Skin epidermis (tissue), 12 donors: ENCODE measurements at regions not wholly inside any gene's neighbourhood (a gene's known extent, or its start where the extent isn't known, plus 50 kb on each side); places are given as distances from the start of the nearest gene placed in this dataset.
"Not testable (repeated sequence)": the region's sequence is repeated elsewhere in the genome, so short reads cannot be mapped to it uniquely, and the experiment has no call there.

ENCODE experiments used
- H3K27ac ChIP-seq, 21 experiments: fragments of 200-600 bp; sonication (generic) in 11 of 21; one replicate each; pipeline ENCODE4 v1.5.0; 2020; ENCODE audit warnings: mild to moderate bottlenecking in 3 of 21, inconsistent platforms in 2 of 21, moderate library complexity in 2 of 21
- H3K4me3 ChIP-seq, 7 experiments: fragments of 200-600 bp; sonication (generic) in 2 of 7; one replicate each; pipeline ENCODE4 v1.5.0; 2020; ENCODE audit warnings: inconsistent platforms in 2 of 7, mild to moderate bottlenecking in 2 of 7, moderate library complexity in 1 of 7

DNA sequence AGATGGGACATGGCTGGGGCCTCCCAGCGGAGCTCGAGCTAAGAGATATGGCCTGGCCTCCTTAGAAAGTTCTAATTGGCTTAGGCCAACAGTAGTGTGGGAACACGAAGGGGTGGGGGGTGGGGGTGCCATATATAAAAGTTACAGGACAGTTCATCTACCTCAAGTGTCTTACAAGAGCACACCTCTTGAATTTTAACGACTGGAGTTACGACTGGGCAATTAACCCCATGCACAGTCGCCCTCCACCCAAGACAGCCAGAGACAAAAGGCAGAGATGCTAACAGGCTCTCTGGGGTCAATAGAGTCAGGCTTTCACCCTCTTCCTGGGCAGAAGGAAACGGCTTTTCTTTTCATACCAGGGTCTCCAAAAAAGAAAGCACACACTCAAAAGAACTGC, 302.2 kb downstream of the BCOR start:
- no peak overlapping the region for H3K27ac ChIP-seq

DNA sequence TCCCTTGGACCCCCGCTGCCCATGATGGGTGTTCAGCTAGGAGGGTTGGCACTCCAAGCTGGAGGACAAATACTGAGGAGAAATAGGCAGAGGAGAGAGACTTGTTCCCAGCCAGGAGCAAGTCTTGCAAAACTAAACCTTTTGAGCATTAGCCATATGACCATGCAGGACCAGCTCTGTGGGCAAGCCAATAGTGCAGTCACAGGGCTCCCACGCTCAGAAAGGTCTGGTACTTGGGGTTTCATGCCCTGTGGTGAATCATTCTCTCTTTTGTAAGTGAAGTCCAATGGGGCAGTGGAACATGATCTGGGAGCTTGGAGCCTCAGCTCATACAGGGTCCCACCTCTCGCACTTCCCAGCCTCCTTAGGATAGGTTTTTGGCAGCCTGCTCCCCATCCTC, 300.9 kb downstream of the BCOR start:
- no peak overlapping the region for H3K27ac ChIP-seq
- H3K4me3 ChIP-seq: no peak overlapping the region

More for the DNA sequence above, 302.2 kb downstream of the BCOR start:
- no peak overlapping the region for H3K4me3 ChIP-seq

DNA sequence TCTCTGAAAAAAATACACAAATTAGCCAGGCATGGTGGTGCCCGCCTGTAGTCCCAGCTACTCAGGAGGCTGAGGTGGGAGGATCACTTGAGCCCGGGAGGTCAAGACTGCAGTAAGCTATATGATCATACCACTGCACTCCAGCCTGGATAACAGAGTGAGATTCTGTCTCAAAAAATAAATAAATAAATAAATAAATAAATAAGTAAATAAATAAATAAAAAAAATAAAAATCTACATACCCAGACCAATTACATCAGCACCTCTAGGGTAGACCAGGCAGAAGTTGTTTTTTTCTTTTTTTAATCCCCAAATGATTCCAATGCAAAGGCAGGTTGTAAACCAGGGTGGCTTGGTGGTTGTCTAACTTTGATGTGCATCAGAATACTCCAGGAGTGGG, 299.3 kb downstream of the BCOR start:
- H3K27ac ChIP-seq, H3K4me3 ChIP-seq: not testable (repeated sequence)

DNA sequence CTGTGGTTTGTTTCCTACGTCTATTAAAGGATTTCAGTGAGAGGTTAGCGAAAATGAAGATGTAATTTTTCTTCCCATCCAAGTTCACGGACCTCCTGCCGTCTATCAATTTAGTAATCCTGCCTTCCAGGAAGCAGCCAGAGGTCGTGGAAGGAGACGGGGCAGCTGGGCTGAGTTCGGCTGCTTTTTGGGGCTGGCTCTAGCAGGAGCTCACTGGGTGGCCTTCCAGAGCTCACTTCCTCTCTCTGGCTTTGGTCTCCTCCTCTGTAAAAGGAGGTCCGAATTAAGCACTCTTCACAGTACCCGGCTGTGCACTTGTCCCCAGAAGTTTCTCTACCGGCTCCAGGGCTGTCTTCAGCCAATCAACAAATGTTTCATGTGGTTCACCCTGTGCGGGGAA, 295.4 kb downstream of the BCOR start:
- no peak overlapping the region for H3K27ac ChIP-seq
- no peak overlapping the region for H3K4me3 ChIP-seq

DNA sequence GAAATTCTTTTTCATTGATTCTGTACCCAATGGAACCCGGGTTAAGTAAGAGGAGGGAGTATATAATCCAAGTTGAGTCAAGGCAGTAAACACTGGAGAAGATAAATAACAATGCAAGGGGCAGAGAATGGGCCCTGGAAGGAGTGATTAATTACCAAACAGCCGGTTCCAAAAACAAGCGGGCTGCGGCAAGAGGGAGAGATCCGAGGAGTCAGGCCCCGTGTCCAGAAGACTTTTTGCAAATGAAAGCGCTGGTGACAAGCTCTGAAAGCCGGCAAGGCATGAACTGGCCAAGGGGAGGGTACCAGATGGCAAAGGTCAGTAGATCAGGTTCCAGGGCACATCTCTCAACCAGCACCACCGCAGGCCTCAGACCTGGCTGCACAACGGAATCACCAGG, 294.9 kb downstream of the BCOR start:
- Histone ChIP-seq H3K27ac (no peak overlapping the region), H3K4me3 (no peak overlapping the region)

DNA sequence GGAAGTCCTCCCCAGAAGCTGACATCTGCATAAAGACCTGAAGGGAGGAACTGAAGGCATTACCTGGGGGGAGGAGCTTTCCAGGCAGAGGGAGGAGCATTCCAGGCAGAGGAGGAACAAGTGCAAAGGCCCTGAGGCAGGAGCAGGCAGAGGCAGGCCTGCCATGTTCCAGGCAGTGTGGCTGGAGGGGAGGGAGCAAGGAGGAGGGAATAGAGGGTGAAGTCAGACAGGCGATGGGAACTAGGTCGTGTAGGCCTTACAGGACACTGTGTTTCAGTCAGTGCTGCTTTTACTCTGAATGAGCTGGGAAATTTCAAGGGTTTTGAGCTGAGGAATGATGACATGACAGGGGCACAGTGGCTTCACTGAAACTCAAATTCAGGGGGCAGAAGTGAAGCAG, 292.7 kb downstream of the BCOR start:
- H3K27ac ChIP-seq: no peak overlapping the region
- H3K4me3 ChIP-seq: no peak overlapping the region

DNA sequence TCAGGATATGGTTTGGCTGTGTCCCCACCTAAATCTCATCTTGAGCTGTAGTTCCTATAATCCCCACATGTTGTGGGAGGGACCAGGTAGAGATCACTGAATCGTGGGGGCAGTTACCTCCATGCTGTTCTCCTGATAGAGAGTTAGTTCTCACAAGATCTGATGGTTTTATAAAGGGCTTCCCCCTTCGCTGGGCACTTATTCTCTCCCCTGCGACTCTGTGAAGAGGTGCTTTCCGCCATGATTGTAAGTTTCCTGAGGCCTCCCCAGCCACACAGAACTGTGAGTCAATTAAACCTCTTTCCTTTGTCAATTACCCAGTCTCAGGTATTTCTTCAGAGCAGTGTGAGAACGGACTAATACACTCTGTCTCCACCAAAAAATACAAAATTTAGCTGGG, 291.9 kb downstream of the BCOR start:
- H3K27ac ChIP-seq: no peak overlapping the region

DNA sequence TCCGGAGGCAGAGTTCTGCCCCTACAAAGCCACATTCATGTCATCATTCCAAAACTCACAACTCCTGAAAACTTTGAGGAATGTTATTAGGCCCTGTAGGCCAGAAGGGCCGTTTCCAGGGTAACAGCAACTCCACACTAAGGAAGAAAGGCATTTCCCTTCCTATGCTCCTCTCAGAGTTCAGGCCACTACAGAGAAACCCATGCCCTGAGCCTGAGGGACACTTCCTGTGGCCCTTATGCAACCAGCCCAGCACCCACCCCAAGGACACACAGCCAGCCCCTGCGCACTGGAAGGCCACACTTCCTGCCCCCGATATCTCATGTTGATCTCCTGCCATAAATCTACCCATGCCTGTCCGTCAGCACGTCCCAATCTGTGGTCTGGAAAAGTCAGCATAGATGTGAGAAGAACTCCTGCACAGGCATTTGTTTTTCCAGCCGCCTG, 289.3 kb downstream of the BCOR start:
- H3K27ac ChIP-seq: no peak overlapping the region

More for the DNA sequence above, 291.9 kb downstream of the BCOR start:
- H3K4me3 ChIP-seq: no peak overlapping the region

DNA sequence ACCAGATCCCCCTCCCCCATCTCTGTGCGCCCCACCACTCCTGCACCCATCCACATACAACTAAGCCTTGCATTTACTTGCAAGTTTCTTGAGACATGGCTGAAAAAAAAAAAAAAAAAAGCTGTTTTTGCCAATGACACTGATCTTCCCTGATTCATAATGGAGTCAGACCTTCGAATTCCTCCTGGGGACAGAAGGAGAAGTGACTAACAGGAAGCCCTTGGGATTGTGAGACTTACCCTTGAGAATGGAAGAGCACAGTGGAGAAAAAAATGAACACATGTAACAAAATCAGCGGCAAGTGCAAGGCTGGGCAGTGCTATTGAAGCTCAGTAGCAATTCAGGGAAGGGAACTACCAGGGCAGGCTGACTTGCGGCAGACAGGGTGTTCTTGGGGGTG, 288.4 kb downstream of the BCOR start:
- H3K27ac ChIP-seq: no peak overlapping the region
- H3K4me3 ChIP-seq: no peak overlapping the region

More for the DNA sequence above, 289.3 kb downstream of the BCOR start:
- no peak overlapping the region for H3K4me3 ChIP-seq

DNA sequence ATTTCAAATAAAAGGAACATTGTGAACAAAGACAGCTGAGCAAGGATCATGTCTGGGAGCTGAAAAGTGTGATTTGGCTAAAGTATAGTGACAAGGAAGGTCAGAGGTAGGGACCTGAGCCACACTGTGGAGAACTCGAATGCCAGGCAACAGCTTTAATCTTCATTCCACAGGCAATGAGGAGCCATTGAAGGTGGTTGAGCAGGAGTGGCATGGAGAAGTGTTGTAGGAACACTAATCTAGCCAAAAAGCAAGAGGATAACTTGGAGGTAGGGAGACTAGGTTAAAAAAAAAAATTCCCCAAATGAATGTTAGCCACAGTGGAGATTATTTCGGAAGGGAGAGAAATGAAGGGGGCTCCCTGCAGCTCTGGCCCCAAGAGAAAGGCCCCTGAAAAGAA, 286.9 kb downstream of the BCOR start:
- no peak overlapping the region for H3K4me3 ChIP-seq
- H3K27ac ChIP-seq: no peak overlapping the region

DNA sequence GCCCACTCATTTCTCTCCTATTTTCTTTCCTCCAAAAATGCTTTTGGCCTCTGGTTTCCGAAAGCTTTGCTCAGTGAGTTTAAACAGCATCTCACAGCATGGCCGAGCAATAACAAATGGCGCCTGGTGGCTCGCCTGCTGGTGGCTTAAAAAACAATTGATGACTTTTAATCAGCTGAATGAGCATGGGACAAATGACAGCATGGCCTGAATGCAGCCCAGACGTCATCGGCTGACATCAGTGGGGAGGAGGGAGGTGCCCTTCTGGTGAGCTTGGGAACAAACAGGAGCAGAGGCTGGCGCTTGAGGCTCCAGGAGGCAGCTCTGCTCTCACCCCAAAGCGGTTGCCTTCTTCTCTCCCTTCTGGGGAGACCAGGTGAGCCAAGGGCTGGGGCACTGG, 286.4 kb downstream of the BCOR start:
- no peak overlapping the region for H3K27ac ChIP-seq
- no peak overlapping the region for H3K4me3 ChIP-seq

DNA sequence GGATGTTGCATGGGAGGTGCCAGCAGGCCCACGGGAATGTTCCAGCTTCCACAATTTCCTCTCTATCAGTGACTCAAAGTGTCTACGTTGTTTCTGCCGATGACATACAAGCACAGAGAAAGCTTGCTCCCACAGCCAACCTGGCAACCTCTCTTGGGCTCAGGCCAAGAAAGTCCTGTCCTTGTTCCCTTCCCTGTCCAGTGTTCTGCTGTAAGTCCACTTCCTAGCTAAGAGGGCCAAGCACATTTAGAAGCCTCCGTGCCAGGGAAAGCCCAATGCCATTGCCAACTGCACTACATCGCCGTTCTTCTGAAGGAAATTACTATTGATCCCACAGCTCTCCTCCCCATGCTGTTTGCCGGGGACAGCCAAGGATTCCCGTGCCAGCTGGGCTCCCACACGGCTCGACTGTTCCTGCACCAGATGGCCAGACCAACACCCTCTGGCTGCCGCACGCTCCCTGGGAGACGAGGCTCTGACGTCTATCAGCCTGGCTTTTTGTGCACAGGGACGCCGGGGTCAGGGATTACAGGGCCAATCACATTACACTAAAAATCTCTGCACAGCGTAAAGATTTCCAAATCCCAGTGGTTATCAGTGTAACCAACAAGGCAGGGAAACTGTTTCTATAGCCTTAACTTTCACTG, 284.0 kb downstream of the BCOR start:
- no peak overlapping the region for H3K4me3 ChIP-seq

DNA sequence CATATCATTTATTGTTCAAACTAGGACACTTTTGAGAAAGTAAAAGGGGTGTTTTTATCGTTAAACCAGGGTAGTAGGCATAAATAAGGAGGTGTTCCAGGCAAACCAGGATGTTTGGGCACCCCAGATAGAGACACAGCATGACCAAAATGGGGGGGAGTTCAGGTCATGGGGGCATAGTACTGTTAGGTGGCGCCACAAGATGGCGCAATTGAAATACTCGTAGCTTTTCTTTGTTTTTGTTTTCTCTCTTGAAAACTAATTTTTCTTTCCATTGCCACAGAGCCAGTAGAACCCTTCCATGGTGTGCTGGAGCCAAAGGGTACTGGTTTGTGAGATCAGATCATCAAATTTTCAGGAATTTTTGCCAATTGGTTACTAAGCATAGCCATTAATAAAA, 283.4 kb downstream of the BCOR start:
- Histone ChIP-seq H3K4me3 (no peak overlapping the region), H3K27ac (peak overlapping the region in 1 of 21 experiments; percentile 72)

More for the DNA sequence above, 284.0 kb downstream of the BCOR start:
- peak overlapping the region in 3 of 21 experiments; percentile 26 to 72 (median 52) for H3K27ac ChIP-seq

DNA sequence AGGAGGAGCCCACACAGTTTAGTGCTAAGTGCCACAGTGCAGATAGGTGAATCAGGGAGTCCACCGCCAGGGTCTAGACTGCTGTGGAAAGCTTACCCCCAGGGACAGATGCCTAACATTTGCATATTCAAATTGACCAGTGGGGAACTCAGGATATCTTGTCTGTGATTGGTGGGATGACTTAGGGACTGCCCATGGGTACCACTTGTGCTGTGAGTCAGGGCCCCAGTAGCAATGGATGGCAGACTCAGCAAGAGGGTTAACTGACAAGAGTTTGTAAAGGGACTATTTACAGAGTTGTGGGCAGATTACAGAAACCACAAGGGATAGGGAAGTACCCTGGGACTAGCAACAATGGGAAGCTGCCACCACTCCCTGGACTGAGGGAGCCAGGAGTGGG, 282.1 kb downstream of the BCOR start:
- no peak overlapping the region for H3K4me3 ChIP-seq
- no peak overlapping the region for H3K27ac ChIP-seq

DNA sequence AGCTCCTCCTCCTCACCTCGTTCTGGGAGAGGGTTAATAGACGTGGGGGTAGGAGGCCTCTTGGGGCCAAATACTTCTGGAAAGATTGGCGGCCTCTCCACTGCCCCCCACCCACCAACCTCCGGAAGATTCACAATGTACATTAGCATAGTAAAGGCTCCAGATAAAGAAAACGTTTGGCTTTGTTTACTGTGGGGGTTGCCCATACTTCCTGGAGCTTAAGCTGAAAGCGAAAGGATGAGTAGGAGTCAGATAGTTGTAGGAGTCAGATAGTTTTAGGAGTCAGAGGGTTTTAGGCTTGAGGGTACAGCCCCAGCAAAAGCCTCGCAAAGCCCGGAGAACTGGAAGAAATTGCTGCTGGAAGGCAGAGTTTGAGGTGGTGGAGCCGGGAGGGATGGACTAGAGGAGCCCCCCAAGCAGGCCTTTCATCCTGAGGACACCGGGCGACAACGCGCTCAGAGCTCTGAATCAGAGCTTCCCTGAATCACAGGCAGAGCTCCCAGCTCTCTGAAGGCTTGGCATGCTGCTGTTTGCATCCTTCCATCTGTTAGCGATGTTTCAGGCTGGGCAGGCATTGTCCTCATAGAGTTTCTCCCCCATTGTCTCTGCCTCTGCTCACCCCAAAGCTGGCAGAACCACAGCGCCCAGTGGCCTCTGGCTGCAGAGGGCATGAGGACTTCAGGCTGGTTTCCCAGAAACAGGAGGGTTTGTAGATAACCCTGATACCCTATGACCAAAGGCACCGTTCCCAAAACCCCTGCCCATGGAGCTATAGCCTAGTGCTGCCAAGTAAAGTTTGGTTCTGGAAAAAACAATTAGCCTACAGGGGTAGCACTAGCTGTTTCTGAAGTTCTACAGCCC, 280.7 kb downstream of the BCOR start:
- peak overlapping the region in 4 of 21 experiments; percentile 33 to 49 (median 38) for H3K27ac ChIP-seq
- no peak overlapping the region for H3K4me3 ChIP-seq

DNA sequence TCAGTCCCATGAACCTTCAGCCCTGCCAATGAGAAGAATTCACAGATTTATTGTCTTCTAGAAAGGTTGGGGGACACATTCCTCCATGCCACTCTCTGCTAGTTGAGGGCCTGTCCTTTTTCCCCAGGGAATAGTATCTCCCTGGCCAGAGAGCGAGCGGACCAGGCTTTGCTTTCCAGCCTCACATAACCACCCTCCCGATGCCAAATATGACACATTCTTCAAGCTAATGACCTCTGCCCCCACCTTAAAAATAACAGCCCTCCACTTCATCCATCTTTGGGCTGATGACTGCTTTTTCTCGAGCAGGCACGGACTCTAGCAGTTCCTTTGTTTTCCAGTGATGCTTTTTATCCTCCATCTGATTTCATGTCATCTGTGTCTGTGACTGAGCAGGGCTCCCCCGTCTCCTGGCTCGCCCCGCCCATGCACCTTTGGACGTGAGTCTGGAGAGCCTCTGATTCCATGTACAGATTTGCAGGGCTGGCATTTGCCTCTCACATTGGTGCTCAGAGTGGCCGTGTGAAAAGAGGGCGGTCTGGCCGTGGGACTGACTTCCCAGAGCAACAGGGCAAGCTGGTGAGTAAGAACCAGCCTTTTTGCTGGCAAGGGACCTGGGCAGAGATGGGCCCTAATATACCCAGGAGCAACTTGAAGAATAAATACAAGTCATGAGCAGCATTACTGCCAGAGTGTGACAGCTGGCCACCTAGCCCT, 279.8 kb downstream of the BCOR start:
- no peak overlapping the region for H3K27ac ChIP-seq
- H3K4me3 ChIP-seq: no peak overlapping the region

DNA sequence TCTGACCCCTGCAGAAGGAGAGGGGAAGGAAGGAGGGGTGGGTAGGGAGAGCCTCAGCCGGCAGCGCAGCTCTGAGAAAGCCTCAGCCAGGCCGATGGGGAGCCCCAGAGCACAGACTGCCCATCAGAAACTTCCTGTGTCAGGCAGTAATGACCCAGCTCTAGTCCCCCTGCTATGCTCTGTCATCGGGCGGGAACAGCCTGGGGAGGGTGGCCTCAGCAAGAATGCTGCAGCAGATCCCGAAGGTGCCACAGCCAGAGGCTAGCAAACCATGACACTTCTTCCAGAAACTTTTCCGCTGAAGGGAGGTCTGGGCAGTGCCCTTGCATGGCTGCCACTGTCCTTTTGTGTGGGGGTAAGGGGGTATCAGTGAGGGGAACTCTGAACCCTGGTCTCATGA, 279.0 kb downstream of the BCOR start:
- Histone ChIP-seq H3K4me3 (no peak overlapping the region), H3K27ac (no peak overlapping the region)

DNA sequence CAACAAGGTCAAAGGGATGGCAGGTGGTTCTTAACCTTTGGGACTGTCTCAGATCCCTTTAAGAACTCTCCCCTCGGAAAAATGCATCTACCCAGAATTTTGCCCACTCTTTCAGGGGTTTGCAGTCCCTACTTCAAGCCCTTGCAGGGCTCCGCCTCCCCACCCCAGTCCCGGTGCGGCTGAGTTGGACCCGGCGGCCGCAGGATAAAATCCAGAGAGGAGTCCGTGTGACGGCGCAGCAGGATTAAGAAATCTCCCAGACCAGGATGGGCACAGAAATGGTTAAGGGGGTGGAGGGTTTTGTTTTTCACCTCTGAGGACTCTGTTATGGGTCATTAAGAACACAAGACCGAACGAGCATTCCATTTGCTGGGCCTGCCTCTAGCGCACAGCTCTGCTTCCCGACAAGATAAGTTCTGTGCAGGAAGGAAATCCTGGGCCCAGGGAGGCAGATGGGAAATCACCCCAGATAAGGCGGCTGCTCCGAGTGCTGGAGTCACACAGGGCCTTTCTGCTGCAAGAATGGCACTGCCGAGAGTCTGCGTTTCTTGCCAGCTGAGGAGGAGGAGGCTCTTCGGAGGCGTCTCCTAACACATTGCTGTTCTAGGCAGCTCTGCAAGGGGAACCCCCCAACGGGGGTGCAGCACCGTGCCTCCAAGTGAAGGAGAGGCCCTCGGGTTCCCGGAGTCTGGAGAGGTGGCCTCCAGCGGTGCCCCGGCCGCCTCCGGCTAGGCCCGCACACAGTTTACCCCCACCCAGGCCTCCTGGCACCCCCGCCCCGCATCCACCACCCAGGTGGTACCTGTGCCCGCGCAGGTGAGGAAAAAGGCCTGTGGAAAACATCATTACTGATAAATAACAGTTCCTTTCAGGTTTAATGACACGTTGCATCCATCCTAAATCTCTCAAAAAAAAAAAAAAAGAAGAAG, 277.6 kb downstream of the BCOR start:
- peak overlapping the region in 2 of 7 experiments; percentile 25 to 39 for H3K4me3 ChIP-seq
- no peak overlapping the region for H3K27ac ChIP-seq

DNA sequence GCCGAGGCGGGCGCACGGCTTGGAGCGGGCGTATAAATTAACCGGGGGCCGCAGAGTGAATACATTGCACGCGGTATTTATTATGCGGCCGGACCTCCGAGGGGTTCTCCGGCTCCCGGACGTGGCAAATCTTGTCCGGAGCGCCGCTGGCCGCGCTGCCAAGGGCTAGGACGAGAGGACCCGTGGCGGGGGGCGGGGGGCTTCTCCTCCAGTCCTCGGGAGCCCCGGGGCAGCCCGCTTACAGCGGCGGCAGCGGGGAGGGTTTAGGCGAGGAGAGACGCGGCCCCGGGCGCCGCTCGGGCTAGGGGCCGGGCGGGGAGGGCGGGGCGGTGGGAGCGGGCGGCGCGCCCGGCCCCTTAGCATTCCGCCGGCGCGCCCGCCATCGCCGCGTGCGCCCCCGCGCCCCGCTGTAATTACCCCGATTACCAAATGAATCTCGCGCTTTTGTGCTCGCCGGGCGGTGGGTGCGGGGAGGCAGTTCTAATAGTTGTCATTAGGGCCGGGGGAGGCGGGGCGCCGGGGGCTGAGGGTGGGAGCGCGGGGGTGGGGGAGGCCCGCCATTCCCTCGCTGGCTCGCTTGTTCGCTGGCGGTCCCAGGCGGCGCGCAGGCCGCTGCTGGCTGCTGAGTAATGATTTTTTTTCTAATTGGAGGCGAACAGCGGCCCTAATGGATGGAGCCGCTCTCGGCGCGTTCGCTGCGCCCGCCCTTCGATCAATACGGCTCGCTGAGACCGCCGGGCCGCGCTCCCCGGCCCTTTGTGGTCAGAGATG, 276.6 kb downstream of the BCOR start:
- Histone ChIP-seq H3K27ac (peak overlapping the region in 1 of 21 experiments; percentile 24), H3K4me3 (peak overlapping the region; percentile 15 to 39 (median 25))
